HPDE6-E6E7 (cell line): ENCODE measurements at regions not wholly inside any gene's neighbourhood (a gene's known extent, or its start where the extent isn't known, plus 50 kb on each side); places are given as distances from the start of the nearest gene placed in this dataset.

Source experiments
- DNase-seq: peaks from one replicate; pipeline ENCODE4 v3.0.0; 2011; ENCODE audit warnings: missing footprints; ENCODE audit errors: extremely low spot score

DNA sequence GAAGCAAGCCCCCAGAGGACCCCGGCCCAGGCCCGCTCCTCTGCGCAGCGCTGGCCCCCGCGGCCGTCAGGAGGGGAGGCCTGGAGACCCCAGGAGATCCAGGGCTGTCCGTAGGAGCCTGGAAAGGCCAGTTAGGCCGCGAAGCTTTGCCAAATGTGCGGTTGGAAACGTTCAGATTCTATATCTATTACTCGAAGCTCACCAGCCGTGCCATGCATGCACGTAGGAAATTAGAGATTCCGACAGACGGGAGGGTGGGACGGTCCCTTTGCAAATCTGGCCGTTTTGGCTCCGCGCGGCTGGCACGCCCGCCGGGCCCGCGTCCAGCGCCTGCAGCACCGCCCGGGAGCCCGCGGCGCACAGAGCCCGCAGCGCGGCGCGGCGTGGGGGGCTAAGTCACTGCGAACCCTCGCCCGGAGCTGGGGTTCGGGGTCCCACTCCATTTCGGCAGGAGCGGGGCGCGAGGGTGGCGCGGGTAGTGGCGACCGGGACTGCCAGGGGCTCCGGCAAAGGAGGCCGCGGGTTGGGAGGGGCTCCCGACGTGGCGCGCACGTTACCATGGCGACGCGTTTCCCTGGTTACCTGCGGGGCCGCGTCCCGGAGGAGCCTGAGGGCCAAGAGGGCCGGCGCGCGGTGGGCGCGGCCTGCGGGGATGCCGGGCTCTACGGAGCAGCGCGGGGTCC lies 488.6 kb upstream of the SMIM21 start:
- no peak for DNase-seq

DNA sequence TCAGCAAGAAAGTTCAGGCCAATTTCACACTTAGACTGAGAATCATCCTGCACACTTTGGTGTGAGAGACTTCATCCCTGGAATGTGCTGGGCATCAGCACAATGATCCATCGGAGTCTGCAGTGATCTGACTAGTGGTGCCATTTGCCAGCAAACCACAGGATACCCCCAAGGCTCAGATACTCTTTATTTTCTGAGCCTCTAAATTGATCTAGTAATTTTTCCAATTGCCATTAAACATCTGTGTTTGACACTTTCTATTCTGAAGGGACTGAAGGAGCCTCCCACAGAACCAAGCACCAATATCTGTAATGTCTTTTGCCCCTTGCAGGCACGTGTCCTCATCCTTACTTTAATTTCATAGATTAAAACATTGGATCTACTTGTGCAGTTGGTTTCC lies 485.3 kb upstream of the SMIM21 start:
- no peak for DNase-seq

DNA sequence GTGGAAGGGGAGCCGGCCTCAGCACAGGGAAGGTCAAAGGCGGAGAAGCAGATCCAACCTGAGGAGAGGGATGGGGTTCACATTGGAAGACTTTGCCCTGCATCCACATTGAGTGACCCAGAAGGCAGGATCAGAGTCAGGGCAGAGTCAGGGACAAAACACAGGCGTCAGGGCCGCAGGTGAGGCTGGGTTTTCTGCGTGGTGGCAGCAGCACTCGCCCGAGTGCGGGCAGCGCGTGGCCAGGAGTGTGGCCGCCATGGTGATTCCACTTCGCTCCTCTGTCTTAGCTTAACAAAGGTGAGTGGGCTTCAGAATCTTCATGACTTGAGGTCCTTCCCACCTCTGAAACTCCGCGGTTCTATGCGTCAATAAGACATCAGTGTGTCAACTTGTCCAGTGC lies 476.9 kb upstream of the SMIM21 start:
- DNase-seq, result no peak

DNA sequence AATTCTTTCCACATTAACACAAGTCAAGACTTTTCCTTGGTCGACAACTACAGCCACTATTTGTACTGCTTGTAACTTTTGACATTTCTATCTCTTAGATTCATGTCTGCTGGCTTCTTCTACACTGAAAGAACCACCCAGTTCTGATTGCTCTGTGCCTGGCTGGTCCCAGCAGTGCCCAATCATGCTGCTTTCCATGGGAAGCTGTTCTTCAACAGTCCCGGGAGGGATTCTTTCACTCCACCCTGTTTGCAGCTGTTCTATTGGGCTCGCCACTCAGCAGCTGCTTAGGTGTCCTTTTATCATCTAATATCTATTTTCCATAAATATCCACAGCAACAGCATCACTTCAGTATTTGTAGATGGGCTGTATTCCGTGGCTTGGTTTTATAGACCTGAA lies 471.1 kb upstream of the SMIM21 start:
- no peak for DNase-seq

DNA sequence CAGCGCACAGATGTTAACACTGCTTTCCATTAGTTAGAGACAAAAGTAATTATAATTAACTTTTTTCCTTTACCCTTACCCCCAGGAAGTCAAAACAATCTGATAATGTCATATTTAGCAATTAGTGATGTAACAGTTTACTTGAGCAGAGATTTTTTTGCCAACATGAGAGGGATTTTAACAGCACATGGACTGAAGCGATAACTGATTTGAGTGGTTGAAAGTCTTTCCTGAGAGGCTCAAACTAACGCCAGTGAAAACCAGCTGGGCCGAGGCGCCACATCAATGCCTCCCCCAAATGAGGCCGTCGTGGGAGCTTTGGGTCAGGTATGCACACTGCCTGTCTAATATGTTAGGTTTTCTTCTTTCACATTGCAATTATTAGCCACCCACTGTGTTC lies 469.9 kb upstream of the SMIM21 start:
- no peak for DNase-seq

DNA sequence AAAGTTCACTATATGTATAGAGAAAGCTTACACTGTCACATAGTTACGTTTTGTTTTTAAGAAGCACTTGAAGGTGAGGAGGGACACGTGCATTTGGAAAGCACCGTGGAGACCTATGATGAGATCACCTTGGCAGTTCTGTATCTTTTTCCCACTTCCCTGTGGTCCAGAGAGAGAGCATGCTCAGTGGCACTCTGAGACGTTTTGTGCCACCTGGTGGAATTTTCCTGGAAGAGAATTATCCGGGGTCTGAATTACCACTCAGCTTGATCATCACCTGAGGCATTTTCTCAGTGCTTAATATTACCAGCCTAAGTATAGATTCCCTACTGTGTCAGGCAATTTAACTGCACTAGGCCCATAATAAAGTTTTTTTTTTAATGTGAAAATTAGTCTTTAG lies 469.4 kb upstream of the SMIM21 start:
- no peak for DNase-seq

DNA sequence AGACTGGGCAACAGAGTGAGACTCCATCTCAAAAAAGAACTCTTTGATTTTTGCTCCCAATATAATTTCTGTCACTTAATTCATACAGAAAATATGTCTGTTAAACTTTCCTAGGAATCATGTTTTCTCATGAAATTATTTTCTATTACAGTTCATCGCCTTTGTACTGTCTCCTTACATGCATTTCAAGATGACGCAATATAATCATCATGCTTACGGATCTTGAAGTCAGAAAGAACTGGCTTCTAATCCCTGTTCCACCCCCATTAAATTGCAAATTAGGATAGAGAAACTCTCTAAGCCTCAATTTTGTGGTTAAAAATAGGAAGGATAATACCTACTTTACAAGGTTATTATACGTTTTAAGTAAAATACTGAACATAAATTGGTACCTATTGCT lies 467.6 kb upstream of the SMIM21 start:
- DNase-seq, result no peak

DNA sequence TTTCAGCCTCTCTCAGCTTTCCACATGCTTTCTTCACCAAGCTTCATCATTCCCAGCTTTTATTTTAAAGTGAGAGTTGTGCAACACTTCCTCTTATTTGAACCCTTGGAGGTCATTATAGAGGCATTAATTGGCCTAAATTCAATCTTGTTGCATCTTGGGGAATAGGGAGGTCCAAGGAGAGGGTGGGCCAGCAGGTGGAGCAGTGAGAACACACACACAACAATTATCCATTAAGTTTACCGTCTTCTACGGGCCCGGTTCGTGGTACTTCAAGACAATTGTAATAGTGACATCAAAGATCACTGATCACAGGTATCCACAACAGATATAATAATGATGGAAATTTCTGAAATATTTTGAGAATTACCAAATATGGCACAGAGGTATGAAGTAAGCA lies 457.2 kb upstream of the SMIM21 start:
- DNase-seq, result no peak

DNA sequence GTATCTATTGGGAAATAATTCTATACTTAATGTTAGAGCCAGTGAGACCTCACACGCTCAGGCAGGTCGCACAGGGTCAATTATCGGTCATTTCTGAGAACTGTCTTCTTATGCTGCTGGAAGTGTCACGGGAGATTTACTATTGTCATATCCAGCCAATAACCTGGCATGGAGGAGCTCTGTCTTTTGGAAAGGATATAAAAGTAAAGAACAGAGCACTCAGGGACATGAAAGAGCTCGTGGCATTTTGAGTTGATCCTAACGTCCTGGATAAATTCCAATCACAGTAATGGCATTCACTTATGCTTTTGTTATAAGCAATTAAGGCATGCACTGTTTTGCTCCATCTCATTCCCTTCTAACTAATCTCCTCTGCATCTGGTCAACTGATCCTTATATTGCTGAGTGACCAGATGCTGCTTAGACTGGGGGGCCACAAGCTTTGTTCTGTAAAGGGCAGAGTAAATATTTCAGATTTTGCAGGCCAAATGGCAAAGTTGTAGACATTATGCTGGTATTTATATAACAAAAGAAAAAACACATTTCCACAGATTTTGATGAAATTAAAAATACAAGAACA lies 453.5 kb upstream of the SMIM21 start:
- no peak for DNase-seq

DNA sequence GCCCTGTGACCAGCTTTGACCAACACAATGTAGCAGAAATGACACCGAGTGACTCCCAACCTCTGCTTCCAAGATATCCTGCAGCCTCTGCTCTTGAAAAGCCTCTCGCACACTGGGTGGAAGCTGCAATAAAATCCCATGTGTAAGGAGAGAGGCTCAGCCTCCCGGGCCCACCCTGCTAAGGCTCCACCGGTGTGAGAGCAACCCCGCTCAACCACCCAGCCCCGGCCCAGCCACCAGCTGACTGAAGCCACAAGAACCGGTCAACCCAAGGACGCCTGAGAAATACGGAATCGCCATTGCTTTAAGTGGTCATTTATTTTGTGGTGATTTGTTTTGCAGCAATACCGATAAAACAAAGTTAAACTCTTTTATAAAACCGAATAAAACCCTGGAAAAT lies 452.8 kb upstream of the SMIM21 start:
- no peak for DNase-seq

DNA sequence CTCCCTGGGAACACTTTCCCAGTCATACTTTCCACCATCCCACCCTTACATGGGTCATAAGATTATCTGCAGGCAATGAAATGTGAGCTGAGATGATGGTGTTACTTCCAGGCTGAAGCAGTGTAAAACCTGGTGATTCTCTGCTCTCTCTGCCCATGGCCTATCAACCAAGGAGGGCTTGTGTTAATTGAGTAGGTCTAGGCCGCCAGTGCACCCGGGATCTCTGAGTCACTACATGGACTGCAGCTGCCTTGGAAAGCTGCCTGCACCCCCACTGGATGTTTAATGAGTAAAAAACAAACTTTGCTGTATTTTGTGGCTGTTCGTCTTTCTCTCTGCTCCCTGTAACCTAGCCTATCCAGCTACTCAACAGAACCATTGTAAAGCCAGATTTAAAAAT lies 451.7 kb upstream of the SMIM21 start:
- DNase-seq, result no peak

DNA sequence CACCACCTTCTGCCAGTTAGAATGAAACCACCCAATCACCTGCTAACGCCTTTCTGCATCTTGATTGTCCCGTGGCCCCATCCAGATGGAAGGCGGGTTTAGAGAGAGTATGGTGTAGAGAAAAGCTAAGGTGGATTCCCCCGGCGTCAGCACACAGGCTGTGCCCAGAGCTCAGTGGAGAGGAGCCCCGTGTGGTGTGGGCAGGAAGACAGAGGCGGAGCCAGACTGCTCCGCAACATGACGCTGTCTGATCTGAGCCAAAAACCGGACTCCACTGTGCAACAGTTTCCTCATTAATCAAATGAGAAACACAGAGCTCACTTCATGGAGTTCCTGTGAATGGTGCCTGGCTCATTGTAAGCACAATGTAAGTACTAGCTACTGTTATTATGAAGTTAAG lies 448.1 kb upstream of the SMIM21 start:
- DNase-seq, result no peak

DNA sequence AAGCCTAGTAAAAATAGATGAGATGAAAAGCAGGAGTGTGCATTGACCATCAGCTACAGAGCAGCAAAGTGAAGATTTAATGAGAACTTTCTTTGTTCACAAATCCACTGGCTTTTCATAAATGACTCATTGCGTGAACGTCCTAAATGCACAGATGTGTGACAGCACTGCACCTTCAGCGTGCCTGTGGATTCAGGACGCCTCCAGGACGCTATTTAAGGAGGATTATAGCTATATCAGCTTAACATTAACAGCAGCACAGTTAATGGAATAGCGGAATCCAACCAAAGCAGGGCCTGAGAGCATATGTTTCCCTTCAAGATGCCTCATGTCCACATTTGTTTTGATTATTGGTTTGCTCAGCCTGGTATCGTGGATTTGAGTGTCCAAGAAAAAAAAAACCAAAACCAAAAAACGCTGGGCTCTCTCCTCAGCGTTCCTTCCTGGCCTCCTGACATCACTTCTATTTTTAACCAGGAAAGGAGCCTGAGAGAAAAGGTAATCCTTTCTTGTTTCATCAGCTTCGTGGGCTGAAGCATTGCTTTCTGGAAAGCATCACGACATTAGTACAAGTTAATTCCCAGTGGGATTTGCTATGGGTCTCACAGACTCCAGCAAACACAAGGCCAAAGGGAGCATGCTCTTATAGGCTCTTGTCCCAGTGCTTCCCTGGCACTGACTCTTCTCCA lies 447.0 kb upstream of the SMIM21 start:
- no peak for DNase-seq

DNA sequence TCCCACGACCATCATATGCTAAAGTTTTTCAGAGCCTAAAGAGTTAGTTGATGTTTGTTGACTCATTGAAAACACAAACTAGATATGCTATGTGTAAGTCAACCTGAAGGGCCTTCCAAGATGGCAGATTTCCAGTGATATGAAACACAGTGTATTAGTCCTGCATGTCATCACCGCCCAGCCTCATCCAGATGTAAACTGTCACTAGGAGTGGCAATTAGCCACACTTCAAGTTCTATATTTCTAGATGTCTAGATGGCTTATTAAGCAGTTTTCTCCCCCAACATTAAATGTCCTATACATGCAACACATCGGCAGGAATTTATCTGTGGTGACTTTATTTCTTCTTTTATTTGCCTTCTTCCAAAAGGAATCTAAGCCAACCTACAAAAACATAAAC lies 444.1 kb upstream of the SMIM21 start:
- no peak for DNase-seq

DNA sequence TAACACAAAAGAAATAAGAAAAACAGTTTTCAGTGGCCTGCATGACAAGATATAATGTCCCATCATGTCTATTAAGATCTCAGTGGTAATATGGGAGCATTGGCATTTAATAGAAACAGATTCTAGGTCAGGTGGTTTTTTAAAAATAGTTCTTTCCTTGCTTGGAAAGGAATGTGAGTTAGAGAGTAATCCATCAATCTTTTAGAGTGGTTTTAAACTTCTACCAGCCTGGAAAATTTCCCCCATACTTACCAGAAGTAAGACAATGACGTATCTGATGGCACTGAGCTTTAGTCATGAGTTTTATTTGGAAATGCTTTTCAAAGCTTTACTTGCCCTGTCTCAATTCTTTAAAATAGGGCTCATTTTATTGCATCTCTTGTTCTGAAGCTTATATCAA lies 441.7 kb upstream of the SMIM21 start:
- no peak for DNase-seq

DNA sequence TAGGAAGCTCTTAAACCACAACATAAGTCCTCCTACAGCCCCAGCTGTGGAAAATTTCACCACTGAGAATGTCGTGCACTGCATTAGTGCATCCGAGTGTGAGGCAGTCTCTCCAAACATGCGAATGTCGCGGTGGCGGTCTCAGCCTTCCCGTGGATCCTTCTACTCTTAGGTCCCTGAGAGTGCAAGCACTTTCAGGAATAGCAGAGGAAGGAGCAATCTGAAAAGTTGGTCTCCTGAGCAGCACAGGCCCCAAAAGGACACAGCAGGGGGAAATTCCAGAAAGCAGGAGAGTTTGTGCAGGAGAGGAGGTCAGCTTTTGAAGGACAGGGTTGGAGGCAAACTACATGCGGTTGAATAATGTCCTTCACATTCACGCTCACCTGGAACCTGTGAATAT lies 440.5 kb upstream of the SMIM21 start:
- no peak for DNase-seq

DNA sequence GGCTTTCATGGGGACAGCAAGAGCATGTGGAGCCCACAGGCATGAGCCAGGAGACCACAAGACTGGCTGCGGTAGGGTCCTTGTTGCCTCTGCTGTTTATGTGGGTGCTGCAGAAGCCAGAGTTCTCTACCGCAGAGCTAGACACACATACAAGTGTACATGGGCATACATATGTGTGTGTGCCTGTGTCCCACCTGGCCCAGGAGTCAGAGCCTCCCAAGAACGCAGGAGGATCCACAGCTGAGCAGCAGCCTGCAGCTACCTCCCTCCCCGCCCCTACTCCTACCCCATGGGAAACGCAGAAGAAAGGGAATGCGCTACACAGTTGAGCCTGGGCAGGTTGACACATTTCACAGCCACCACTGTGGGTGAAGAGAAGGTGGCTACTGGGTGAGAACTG lies 438.1 kb upstream of the SMIM21 start:
- no peak for DNase-seq

DNA sequence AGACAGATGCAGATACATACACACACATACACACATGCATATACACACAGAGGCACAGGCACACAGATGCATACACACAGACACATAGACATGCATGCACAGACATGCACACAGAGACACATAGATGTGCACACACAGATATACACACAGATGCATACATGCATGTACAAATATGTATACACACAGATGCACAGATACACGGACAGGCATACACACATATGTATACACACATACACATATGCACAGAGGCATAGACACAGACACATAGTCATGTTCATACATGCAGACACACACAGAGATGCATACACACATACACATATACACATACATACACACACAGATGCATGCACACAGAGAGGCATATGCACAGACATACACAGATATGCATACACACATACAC lies 437.3 kb upstream of the SMIM21 start:
- DNase-seq, result no peak

DNA sequence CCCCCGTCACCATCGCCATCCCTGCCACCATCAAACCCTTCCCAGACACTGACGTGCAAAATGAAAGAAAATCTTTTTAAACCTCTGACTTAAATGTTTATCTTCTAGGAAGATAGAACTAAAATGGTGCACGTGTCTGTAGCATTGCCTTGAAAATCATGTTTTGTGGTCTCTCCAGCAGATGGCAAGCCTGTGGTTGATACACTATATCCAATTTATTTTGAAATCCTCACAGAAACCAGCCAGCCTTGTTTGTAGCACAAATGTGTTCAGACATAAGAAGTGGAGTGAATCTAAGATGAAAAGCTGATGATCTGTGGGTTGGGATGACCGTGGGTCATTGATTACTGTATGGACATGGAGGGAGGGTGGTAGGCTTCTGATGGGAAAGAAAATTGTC lies 436.2 kb upstream of the SMIM21 start:
- no peak for DNase-seq

DNA sequence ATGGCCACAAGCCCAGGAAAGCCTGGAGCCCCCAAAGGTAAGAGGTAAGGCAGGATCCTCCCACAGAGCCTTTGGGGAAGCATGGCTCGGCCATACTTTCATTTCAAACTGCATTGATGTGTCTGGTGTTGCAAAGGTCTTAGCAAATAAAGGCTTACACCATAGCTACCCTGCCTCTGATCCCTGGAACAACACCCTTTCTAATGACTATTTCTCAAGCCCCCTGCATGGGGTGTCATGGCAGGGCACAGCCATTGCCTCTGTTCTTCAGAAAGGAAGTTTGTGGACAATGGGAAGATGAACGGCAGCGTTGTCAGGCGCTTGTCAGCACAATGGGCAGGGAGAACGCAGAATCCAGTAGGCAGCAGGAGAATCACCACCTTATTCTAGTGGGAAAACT lies 435.0 kb upstream of the SMIM21 start:
- DNase-seq, result no peak

DNA sequence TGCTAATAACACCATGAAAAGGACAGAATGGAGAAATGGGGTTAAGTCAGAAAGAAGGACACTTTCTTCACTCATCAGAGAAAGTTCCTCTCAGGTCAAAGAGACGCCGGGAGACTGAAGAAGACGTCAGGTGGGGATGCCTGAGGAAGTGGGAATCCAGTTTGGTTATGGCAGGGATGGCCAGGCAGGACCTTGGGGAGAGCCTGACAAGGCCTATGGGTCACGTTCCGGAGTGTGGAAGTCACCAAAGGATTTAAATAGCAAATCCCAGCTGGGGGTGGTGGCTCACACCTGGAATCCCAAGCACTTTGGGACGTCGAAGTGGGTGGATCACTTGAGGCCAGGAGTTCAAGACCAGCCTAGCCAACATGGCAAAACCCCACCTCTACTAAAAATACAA lies 432.7 kb upstream of the SMIM21 start:
- DNase-seq, result no peak

DNA sequence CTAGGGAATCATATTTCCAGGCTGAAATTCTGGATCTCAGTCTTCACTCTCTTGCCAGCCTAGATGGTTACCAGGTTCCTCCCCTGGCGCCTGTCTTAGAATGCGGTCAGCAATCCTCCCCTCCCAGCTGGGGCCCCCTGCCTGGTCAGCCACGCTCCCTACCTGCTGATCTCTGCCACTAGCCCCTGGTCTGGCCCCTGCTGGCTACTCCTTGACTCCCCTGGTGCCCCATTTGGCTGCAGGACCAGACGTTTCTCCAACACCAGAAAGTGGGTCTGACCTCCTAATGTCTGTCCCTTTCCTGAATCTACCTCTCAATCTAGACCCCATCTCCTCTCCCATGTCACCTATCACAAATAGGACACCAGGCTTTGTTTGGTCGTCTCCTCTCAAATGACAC lies 432.0 kb upstream of the SMIM21 start:
- DNase-seq, result no peak

DNA sequence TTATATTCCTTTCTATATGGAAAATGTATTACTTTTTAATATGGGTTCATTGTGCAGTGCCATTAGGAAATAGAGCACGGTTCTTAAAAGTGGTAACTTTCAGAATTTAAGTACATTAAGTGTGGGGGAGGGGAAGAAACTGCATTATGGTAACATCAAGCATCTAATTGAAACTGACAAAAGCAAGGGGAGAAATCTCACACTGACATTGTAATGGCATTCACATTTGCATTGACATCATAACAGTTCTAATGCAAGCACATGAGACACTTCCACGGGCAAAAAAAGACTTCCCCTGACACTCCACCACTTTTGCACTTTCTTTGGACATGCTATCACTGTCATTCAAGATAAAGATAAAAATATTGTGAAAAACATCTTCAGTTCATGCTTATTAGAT lies 431.3 kb upstream of the SMIM21 start:
- DNase-seq, result no peak

DNA sequence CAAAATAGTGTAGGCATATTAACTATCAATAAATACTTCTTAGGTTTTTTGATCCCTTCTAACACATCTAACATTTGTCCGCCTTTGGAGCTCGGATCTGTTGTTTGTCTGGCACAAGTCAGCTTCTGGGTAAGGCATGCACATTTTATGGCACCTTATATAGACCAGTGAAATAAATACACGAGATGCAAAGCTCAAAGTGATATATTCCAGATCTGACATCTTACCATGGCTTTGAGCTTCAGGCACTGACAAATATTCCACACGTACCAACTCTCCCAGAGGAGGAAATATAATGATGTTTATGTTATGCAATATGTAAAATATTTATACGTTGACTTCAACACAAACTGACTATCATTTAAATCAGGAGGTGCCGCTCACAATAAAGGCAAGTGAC lies 430.1 kb upstream of the SMIM21 start:
- DNase-seq, result no peak
